ENCODE measurements at regions not wholly inside any gene's neighbourhood (a gene's known extent, or its start where the extent isn't known, plus 50 kb on each side); places are given as distances from the start of the nearest gene placed in this dataset.

DNA sequence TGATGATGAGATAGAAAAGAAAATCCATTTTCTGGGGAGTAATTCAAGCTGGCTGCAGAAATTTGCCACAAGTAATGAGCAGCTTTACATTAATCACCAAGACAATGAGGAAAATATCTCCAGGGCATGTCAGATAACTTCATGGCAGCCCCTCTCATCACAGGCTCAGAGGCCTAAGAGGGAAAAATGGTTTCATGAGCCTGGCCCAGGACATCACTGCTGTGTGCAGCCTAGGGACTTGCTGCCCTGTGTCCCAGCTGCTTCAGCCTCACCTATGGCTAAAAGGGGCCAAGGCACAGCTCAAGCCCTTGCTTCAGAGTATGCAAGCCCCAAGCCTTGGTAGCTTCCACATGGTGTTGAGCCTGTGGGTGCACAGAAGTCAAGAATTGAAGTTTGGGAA, 161.7 kb downstream of the OPA1 start:
- DNase-seq, result no peak

DNA sequence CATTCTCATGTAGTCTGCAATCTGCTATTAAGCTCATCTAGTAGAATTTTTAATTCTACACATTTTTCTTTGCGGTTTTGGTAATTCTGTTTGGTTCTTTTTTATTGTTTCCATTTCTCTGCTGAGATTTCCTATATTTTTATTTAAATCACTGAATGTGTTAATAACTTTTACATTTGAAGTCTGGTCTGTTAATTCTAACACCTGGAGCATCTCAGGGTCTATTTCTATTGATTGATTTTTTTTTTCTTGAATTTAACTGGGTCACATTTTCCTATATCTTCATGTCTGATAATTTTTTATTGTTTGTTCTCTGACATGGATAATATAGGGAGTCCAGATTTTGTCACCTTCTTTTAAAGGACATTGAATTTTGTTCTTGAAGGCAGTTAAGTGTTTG, 163.5 kb downstream of the OPA1 start:
- DNase-seq, result no peak

DNA sequence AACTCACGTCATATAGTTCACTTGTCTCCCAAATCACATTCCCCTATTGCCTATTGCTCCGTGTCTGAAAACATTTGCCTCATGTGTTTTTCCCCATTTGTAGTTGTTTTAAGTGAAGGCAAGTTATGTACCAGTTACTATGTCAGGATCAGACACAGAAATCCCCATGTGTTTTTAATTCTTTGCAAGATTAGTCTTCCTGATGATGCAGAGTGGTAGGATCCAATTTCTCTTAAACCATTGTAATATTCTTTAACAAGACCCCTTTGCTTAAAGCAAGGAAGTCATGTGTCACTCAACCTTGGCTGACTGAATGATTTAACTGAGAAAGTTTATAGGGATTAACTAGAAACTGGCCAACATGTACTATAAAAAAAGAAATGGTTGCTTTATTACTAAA, 164.4 kb downstream of the OPA1 start:
- no peak for DNase-seq

DNA sequence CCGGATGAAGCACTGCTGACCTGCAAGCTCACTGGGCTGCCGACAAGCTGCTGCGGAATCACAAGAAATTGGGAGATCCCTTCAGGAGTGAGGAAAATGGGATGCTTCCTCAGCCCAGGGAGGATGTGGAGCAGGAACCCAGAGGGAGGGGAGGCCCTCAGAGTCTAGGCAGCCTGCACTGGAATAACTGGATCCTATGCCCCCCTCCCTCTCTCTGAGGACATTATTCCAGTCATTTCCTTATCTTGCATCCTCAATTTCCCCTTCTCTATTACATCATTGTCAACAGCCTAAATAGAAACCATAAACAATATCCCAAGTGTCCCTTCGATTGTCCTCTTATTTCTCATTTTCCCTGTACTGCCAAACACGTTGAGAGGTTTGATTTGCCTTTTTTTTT, 169.0 kb downstream of the OPA1 start:
- DNase-seq, result no peak

DNA sequence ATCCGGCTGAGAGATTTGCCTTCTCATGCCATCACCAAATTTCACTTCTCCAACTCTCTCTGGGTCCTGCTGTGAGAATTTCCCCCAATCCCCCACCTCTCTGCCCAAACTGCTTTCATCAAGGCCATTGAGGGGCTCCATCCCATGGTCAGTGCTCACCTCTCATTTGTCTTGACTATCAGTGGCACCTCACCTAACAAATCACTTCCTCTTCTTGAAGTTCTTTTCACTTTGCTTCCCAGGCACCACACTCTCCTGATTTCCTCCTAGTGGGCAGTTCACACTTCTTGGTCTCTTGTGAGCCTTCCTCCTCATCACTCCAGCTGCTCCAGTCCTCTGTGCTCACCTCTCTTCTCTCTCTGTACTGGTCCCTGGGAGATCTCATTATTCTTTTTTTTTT, 169.6 kb downstream of the OPA1 start:
- no peak for DNase-seq

DNA sequence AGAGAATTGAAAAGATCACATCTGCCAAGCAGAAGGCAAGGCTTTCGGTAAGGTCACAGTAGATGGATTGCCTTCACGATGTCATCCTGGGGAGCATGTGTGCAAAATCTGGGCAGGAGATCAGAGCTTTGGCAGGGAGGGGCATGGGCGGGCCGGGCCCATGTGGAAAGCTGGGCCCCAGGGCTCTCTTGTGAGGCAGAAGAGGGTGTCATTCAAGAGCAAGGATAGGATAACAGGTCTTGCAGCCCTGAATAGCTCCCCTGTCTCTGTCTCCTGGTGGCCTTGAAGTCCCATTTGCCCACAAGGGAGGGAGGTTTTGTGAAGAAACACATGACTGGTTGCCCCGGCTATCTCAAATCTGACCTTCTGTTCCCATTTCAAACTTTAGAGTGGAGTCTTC, 172.0 kb downstream of the OPA1 start:
- no peak for DNase-seq

DNA sequence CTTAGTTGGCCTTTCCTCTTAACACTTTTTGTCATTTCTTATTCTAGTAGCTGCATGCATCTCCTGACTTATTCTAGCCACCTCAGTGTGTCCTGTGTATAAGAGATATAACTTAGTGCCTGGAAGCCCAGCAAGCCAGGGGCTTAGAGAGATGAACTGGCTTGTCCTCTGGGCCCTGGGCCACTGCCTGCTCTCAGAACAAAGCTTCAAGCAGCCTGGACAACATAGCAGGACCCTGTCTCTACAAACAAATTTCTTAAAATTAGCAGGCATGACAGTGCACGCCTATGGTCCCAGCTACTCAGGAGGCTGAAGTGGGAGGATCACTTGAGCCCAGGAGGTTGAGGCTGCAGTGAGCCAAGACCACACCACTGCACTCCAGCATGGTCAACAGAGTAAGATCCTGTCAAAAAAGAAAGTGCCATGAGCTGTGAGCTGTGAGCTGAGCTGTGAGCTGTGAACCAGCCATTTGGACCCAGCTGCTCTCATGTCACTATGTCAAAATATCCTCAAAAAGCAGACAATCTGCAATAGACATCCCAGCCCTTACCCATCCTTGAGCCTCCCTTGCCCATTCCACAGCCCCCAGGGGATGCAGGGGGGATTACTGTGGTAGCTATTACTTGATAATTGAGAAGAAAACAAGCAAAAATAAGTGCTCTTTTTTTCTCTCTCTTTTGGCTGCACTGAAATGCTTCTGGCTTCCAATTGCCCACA, 174.5 kb downstream of the OPA1 start:
- DNase-seq, result no peak

DNA sequence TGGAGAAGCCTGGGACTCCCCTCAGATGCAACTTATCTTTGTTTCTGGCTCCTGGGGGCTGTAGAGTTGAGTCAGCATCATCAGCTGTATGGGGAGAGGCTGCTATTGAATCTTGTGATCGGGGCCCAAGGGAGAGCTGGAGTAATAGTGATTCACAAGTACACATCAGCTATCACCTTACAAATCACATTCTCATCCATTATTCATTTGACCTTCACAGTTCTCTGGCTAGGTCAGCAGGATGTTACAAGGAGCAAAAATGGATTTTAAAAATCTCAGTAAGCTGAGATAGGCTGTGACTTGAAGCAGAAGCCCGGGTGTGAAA, 175.0 kb downstream of the OPA1 start:
- DNase-seq, result no peak

DNA sequence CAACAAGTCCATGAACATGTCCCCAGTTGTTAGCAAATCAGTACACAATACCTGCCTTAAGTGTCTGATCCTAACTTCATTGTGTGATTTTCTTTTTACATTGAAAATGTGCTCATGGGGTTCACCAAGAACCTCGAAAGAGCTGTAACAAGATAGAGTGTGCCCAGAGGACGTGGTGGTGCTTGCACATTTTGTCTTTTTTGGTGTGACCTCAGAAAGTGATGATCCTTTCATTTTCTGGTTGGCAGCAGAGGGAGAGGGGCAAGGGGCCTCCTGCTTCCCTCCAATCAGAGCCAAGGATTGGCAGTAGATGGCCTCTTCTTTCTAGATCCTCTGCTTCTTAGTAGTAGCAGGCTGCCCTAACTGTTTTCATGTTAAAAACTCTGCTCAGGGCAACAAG, 176.4 kb downstream of the OPA1 start:
- no peak for DNase-seq

DNA sequence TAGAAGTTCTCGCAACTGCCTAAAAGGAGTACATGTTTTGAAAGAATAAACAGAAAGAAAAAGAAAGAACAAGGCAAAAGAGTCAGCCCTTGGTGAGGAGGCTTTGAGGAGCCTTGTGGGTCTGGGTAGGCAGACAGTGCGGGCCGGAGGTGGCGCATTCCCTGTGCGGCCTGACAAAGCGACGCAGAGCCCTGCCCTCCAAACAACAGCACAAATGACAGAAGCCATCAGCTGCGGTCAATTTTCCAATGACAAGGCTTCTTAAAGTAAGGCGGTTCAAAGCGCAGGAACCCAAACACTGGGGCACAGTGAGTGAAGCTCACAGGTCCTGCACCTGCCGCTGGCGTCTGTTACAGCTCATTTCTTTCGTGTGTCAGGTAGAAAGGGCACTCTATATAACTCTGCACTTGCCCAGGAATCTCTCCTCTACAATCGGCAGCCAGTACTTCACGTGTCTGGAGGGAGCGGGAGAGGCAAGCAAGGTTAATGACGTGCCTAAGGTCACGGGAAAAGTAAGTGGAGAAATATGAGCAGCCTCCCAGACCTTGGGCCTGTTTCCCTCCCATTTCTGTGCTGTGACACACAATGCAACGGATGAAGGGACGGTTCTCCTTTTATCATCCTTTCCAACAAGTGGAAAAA, 178.1 kb downstream of the OPA1 start:
- DNase-seq, result no peak

DNA sequence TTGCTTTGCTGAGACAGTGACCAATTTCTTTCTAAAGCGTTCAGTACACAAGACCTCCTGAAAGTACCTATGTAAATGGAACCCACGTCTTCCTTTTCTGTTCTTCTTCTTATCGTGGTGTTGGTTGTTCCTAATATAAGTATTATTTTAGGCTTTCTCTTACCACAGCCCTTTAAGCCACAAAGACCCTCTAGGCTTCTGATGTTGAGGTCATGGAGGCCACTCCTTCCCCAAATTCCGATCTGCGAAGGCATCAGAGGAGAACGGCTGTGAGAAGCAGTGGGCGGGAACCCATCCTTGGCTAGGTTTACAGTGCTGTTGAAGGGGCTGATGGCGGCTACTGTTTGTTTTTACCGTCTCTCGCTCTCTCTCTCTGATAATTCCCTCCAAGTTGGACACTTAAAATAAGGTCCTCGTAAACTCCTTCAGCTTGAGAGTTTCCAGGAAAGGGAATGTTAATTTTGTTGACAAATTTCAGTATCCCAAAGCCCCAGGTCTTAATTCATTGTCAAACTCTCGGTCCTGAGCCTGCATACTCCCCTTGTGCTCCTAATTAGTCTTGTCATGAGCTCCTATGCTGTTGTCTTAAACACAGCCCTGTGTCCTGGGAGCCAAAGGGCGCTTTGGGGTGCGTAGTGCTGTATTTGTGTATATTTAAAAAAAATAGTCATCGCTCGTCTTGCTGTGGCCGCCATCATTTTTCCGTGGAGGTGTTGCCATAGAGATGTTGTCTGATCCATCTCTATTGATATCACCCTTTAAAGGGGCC, 178.8 kb downstream of the OPA1 start:
- no peak for DNase-seq

DNA sequence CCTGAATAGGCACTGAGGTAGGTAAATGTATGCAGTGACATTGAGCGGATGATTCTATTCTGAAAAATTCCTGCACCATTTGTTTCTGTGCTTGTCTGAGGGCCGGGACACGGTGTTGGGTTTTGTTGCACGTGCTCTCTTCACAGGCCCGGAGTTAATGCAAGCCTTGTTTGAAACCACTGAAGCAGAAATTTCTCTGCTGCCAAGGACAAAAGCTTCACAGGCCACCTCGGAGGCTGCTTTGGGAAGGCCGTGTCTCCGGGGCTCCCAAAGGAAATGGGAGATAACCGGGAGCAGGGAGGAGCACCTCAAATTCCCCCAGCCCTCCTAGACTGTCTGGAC, 179.4 kb downstream of the OPA1 start:
- DNase-seq, result no peak

DNA sequence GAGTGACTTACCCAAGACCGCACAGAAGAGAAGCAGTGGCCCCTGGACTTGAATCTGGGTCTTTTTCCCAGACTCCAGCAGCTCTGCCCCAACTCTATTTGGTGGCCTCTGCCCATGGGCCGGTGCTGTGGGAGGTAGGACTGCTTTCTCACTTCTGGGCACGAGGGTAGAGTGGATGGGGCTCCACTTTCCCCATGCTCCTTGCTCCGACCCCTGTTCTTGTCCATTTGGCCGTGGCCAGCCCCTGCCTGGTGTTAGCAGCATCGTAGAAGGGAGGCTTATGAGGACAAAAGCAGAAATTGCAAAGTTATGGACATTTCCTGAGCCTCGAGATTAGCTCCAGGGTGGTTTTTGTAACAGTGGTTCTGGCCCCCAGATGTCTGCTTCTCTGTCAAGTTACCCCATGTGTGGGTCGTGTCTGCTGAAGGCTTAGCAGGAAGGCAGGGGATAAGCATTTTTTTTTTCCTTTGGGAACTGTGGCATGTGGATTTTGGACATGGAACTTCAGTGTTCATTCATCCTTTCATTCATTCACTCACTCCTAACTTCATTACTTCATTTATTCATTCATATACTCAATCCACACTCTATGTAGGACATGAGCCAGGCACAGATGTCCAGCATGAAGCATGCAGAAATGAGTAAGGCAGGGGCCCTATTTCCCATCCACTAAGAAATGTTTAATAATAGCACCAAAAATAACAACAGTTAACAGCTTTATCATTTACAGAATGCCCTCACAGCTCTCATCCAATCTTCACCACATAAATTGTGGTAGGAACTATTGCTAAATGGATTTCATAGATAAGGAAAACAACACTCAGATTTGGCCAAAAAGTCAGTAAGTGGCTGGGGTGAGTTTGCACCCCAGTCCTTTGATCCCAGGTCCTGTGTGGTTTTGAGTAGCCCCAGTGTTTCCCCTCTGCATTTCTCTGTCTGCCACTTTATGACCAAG, 180.5 kb downstream of the OPA1 start:
- DNase-seq, result no peak

DNA sequence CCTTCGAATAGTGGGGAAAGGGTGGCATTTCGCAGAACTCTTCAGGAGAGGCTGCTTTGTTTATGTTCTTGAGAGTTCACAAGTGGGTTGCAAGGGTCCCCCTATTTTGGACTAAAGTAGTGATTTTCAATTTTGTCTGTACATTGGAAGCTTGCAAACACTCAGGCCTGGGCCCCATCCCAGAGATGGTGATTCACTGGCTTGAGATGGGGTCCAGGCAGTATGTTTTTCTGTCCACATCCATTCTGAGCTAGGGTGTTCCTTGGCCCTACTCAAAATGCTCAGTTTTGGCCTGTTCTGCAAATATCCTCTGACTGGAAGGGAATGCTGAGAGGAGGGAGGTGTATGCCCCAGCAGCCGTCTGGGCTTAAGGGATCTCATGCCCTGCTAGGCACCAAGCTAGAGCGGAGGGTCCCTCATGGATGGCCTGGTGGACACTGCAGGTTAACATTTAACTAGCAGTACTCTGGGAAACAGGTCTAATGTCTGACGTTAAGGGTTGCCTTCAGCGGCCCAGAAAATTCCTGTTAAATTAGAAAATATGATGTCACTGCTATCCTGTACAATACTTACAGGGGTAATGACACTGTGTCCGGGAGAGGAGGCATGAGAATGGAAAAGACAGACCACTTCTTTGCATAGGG, 181.4 kb downstream of the OPA1 start:
- no peak for DNase-seq

DNA sequence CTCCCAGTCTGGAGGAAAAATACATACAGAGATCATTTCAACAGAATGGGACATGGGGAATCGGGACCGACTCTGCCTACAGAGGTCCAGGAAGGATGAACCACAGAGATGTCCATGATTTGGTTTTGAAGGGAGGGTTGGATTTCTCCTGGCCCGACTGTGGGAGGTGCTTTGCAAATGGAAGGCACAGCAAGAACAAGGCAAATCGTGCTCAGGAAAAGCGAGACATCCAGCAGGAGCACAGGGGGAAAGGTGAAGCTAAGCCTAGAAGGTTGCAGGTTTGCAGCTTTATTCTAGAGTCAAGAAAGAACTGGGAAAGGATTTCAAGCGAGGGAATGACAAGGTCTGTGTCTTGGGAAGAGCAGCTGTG, 181.9 kb downstream of the OPA1 start:
- no peak for DNase-seq

DNA sequence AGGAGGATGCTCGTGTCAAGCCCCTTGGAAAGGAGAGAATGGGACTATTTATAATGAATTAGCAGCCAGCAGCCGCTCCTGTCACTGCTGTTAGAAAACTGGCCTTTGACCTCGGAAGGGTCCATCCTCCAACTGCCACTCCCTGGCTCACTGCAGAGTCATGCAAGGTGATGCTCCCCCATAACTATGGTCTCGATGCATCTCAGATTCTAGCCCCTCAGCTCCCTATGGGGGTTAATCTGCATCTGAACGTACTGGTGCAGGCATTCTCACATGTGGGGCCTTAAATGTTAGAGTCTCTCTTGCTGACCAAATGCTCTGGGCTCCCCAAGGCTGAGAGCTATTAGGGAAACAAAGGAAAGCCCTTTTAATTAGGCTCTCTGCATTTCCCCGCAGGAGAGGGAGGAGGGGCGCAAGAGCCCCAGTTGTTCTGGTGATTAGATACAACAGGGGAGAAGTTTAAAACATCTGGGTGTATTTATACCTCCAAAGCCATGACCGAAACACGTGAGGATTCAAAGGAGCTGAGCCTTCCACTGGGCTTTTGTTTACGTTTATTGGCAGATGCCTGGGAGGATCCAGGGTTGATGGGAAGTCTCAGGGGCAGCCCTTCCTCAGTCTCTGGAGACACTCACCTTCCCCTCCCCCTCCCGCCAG, 182.5 kb downstream of the OPA1 start:
- no peak for DNase-seq

DNA sequence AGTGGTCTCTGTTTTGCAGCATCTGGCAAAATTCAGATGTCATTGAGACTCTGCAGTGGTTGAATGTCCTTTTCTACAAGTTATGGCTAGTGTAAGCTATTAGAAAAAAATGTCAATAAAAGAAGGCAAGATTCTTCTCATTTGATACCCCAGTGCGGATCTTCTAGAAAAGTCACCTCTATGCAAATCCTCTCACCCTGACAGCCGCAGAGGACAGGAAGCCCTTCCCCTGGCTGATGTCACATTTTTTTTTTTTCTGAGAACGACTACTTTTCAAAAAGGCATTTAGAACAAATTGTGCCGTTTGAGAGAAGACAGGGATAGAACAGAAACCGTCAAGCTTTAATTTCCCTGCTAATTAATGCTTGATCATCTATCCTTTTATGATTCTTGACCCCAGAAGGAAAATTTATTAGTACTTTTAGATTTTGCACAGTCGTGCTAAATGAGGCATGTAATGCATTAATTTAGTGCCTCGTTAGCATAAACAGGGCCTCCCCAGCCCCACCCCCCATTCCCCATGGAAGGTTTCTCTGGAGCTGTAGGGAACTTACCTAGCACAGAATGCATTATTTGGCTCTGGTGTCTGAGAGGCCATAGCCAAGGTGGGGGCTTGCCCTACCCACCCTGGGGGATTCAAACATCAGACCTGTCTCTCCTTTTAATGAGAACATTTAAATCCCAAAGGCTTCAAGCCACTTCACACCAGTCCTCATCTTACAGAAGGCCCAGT, 183.8 kb downstream of the OPA1 start:
- DNase-seq, result no peak

DNA sequence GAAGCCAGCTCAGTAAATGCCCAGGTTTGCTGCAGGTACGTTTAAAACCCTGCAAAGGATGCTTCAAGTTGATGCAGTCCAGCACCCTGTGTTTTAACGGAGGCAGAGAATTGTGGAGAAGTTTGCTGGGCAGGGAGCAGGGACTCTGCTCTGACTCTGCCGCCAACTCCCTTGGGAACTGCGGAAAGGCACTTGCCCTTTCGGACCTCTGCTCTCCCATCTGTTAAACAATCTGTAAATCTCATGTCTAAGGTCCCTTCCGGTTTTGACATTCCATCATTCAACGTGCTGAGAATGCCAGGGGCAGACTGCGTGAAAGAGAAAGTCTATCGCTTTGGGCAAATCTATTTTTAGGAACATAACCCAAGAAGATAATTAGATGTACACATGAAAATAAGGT, 184.5 kb downstream of the OPA1 start:
- no peak for DNase-seq

DNA sequence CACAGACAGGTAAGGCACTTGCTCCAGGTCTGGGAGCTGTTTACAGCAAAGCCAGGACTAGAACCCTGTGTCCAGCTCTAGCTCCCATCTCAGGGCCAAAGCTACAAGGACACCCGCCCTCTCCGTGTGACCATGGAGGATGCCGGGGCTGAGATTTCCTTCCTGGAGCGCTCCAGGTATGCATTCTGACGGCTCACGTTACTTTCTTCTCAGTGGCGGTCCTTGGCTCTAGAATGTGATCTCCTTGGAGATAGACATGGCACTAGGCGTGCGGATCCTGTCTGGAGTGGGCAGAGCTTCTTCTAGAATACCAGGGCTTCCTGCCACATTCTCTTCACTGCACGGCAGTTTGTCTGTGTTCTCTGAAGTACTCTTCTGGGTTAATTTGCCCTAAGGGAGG, 185.7 kb downstream of the OPA1 start:
- DNase-seq, result no peak

DNA sequence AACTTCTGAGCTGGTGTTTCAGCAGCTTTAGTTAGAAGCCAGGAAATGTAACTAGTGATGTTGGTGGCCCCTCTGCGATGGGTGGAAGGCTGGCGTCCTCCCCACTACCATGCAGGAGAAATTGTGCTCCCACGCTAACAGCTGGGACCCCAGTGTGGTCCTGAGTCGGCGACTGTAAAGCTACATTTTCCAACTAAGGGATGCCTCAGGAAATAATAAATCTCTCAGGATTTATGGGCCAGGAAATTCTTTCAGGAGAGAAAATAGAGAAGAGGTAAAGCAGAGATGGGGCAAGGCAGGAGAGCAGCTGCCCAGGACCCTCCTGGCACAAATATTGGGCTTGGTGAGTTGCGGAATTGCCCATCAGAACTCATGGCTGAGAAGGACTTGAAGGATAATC, 186.9 kb downstream of the OPA1 start:
- DNase-seq, result no peak

DNA sequence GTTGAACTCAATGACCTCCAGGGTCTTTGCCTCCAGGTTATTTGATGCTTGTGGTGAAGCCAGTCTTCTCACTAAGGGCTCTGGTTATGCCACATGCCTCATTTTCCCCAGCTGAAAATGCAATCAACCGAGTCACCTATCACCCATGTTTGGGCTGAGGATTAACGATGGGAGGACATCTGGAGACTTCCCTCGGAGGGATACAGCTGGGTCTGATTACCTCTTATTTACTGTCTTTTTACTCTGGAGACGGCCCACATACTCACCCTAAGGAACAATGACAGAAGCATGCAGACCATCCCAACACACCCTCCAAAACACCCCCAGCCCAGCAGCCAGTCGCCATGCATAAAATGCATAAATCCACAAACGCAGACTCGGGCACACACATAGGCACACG, 187.4 kb downstream of the OPA1 start:
- no peak for DNase-seq

Measured in NCI-H1417 treated with DMSO at 0.1 percent for 48 hours (cell line).